Gastroesophageal sphincter (tissue), 4 donors: ENCODE measurements at regions not wholly inside any gene's neighbourhood (a gene's known extent, or its start where the extent isn't known, plus 50 kb on each side); places are given as distances from the start of the nearest gene placed in this dataset.
"Not testable (repeated sequence)": the region's sequence is repeated elsewhere in the genome, so short reads cannot be mapped to it uniquely, and the experiment has no call there.

Experiments
- ATAC-seq: fragments of 150-250 bp; one replicate; pipeline ENCODE4 v1.9.1; 2016; ENCODE audit warnings: mild to moderate bottlenecking, moderate library complexity
- H3K27ac ChIP-seq, 4 donors: fragments of 200-600 bp; sonication (generic) in 3 of 4; 1 replicate in 3 of 4; 2 replicates in 1 of 4; pipeline ENCODE4 v1.5.1; 2016 to 2019
- H3K27me3 ChIP-seq: fragments of 200-600 bp; sonication (generic); one replicate; pipeline ENCODE4 v1.5.1; 2019
- H3K36me3 ChIP-seq, 2 donors: fragments of 200-600 bp; sonication (generic); one replicate each; pipeline ENCODE4 v1.5.1; 2019; ENCODE audit warnings: control low read depth in 1 of 2
- H3K4me1 ChIP-seq, 3 donors: fragments of 200-600 bp; sonication (generic); 1 replicate in 2 of 3; 2 replicates in 1 of 3; pipeline ENCODE4 v1.5.1; 2016 to 2019; ENCODE audit warnings: control low read depth in 2 of 3
- H3K4me3 ChIP-seq, 2 donors: fragments of 200-600 bp; sonication (generic); one replicate each; pipeline ENCODE4 v1.5.1; 2019; ENCODE audit warnings: mild to moderate bottlenecking in 1 of 2, moderate library complexity in 1 of 2
- H3K9me3 ChIP-seq, 3 donors: fragments of 200-600 bp; sonication (generic); one replicate each; pipeline ENCODE4 v1.5.1; 2017 to 2019; ENCODE audit warnings: control low read depth in 2 of 3
- CTCF ChIP-seq, 4 experiments: fragments of 200-600 bp in 2 of 4; fragments of 450-650 bp in 2 of 4; sonication (generic) in 1 of 4; IDR thresholded peaks; one replicate each; pipeline ENCODE4 v1.5.1; 2017 to 2019; ENCODE audit warnings: antibody characterized with exemption in 4 of 4, mild to moderate bottlenecking in 2 of 4, moderate library complexity in 2 of 4
- EP300 ChIP-seq: sonication (generic); formaldehyde crosslinking; IDR thresholded peaks from one replicate; pipeline ENCODE4 v1.6.1; 2017; ENCODE audit warnings: antibody characterized with exemption, mild to moderate bottlenecking
- POLR2A ChIP-seq, 2 donors: fragments of 450-650 bp; IDR thresholded peaks; one replicate each; pipeline ENCODE4 v1.6.1; 2017; ENCODE audit warnings: antibody characterized with exemption in 2 of 2, mild to moderate bottlenecking in 2 of 2, moderate library complexity in 1 of 2
- POLR2AphosphoS5 ChIP-seq: sonication (generic); formaldehyde crosslinking; IDR thresholded peaks from one replicate; pipeline ENCODE4 v1.6.1; 2017; ENCODE audit warnings: antibody characterized with exemption
- WGBS, 2 donors: methylation state at CpG; one replicate each; pipeline ENCODE4 v1.1.5; 2018; ENCODE audit warnings: low coverage in 1 of 2; 5-methylcytosine and 5-hydroxymethylcytosine counted together

- Histone ChIP-seq H3K27me3 (no peaks in the 10 kb centered on the region), H3K9me3 (no peaks in the 10 kb centered on the region), H3K4me3 (no peak overlapping the region), H3K36me3 (no peaks in the 10 kb centered on the region), H3K27ac (no peak overlapping the region), H3K4me1 (peaks cover 0 to 14% (median 0%) of the 10 kb centered on the region in 3 donors)
- TF ChIP-seq POLR2A (IDR thresholded peaks at IDR 0.05) (no peak), EP300 (no peak), POLR2AphosphoS5 (no peak), CTCF (IDR thresholded peaks at IDR 0.05) (no peak)
- no peak for ATAC-seq
These were observed 273.1 kb downstream of the SEMA3D start for GRCh38 chr7:84913731-84914130.

- H3K4me1 ChIP-seq = peaks cover 0 to 20% (median 0%) of the 10 kb centered on the region in 3 donors
- no peaks in the 10 kb centered on the region for H3K36me3 ChIP-seq
- H3K27ac ChIP-seq = no peak overlapping the region
- ATAC-seq = no peak
- H3K4me3 ChIP-seq = no peak overlapping the region
- H3K27me3 ChIP-seq = no peaks in the 10 kb centered on the region
- no peaks in the 10 kb centered on the region for H3K9me3 ChIP-seq
- WGBS, 2 donors = 67 to 84% methylated on average over 2 to 5 of the region's 5 CpGs
- TF ChIP-seq POLR2AphosphoS5 (no peak), EP300 (no peak), POLR2A (IDR thresholded peaks at IDR 0.05) (no peak), CTCF (IDR thresholded peaks at IDR 0.05) (no peak)
These were observed 273.7 kb downstream of the SEMA3D start for GRCh38 chr7:84912993-84913635.

- no peaks in the 10 kb centered on the region for H3K27me3 ChIP-seq
- 94 to 100% methylated on average over 2 of the region's 2 CpGs for WGBS, 2 donors
- no peaks in the 10 kb centered on the region for H3K9me3 ChIP-seq
- peaks cover 0 to 26% (median under 1%) of the 10 kb centered on the region in 3 donors for H3K4me1 ChIP-seq
- no peaks in the 10 kb centered on the region for H3K36me3 ChIP-seq
- ATAC-seq = no peak
- no peak for TF ChIP-seq POLR2A (IDR thresholded peaks at IDR 0.05)
- no peak for TF ChIP-seq EP300
- no peak for TF ChIP-seq POLR2AphosphoS5
- TF ChIP-seq CTCF (IDR thresholded peaks at IDR 0.05) = no peak
- H3K27ac ChIP-seq = no peak overlapping the region
- H3K4me3 ChIP-seq = no peak overlapping the region
These were observed 274.3 kb downstream of the SEMA3D start for GRCh38 chr7:84912537-84912936.

- ATAC-seq = no peak
- H3K36me3 ChIP-seq = no peaks in the 10 kb centered on the region
- H3K27me3 ChIP-seq = no peaks in the 10 kb centered on the region
- no peak for TF ChIP-seq CTCF (IDR thresholded peaks at IDR 0.05)
- no peak for TF ChIP-seq EP300
- TF ChIP-seq POLR2AphosphoS5 = no peak
- no peak for TF ChIP-seq POLR2A (IDR thresholded peaks at IDR 0.05)
- no peak overlapping the region for H3K4me3 ChIP-seq
- no peaks in the 10 kb centered on the region for H3K9me3 ChIP-seq
- no peak overlapping the region for H3K27ac ChIP-seq
- H3K4me1 ChIP-seq = peaks cover 0 to 31% (median 5%) of the 10 kb centered on the region in 3 donors
These were observed 274.8 kb downstream of the SEMA3D start for GRCh38 chr7:84912018-84912417.

GRCh38 chr7:84911077-84911476 is 275.8 kb downstream of the SEMA3D start:
- no peaks in the 10 kb centered on the region for H3K27me3 ChIP-seq
- 87 to 93% methylated on average over 3 to 4 of the region's 4 CpGs for WGBS, 2 donors
- H3K27ac ChIP-seq = no peak overlapping the region
- no peaks in the 10 kb centered on the region for H3K36me3 ChIP-seq
- ATAC-seq = no peak
- H3K4me1 ChIP-seq = peaks cover 0 to 37% (median 5%) of the 10 kb centered on the region in 3 donors
- TF ChIP-seq CTCF (IDR thresholded peaks at IDR 0.05) = no peak
- no peak for TF ChIP-seq EP300
- TF ChIP-seq POLR2A (IDR thresholded peaks at IDR 0.05) = no peak
- TF ChIP-seq POLR2AphosphoS5 = no peak
- H3K9me3 ChIP-seq = no peaks in the 10 kb centered on the region
- no peak overlapping the region for H3K4me3 ChIP-seq

- H3K9me3 ChIP-seq, H3K4me3 ChIP-seq, H3K27ac ChIP-seq, H3K36me3 ChIP-seq, ATAC-seq, H3K27me3 ChIP-seq: not testable (repeated sequence)
- H3K4me1 ChIP-seq = peaks cover 0 to 37% (median 5%) of the 10 kb centered on the region in 3 donors
- 86% methylated on average over 1 to 5 of the region's 5 CpGs for WGBS, 2 donors
These were observed 276.5 kb downstream of the SEMA3D start for GRCh38 chr7:84910322-84910721.
